ENCODE measurements at regions not wholly inside any gene's neighbourhood (a gene's known extent, or its start where the extent isn't known, plus 50 kb on each side); places are given as distances from the start of the nearest gene placed in this dataset.
A peak's percentile ranks its signal among the peaks of the same experiment; 100 is the strongest.
"Not testable (repeated sequence)": the region's sequence is repeated elsewhere in the genome, so short reads cannot be mapped to it uniquely, and the experiment has no call there.

DNA sequence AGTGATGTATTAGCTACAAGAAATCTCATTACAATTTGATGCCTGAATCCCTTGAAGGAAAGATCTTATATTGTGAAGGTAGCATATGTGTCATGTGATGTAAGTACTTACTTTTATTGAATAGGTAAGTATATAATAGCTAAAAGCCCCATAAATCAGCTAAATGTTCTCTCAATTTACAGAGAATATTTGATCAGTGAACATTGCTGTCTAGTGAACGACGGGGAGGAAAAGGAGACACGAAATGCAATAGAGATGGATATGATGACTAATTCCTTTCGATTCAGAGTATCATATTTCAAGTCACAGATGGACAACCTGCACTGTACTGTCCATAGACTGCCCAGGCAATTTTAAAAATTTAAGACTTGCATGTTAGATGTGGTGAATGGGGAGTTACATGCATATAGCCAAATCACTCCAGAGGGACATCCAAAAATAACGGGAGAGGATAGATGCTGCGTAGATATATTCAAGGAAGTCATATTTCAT is 462.1 kb upstream of the CDIN1 start:
- DNase-seq = no peak

DNA sequence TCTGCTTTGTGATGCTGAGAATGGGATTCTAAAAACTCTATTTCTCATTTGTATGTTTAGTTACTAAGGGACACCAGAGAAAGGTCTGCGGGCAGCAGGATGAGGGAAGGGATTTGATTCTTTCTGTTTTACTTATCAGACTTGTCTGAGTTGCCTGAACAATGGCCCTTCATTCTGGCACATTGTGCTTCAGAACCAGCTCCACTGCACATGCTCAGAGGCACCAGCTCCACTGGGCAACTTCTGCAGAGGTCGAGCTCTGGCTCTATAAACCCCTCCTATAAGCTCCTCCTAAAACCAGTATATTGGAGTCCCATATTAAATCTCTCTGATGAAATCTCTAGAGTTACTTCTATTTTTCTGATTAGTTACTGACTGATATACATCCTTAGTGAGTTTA is 453.2 kb upstream of the CDIN1 start:
- peak; percentile 3 to 10 for DNase-seq

DNA sequence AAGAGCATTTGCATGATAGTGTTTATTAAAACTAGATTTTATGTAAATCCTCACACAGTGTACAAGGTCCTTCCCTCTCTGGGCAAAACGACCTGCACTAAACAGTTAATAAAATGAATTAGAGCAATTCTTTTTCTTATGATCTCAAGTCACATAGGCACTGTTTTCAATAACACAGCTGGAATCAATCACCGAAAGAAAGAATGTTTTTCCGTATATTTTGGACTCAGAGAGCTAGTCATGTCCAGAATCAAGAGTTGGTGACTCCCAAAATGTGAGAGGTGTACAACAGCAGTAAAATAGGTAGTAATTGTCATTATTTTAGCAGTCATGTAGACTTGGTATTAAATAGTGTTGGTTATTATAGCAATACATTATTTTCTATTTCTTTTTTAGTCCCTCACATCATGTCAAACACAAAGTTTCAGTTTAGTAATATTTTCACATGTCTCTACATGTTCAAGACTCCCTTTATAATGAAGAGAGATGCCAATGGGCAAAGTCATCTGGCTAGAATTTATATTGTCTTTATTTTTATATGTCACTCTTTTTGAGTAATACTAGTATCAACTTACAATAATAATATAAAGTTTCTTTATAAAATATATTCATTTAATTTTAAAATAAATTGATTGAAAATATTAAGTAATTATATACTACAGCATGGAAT is 448.6 kb upstream of the CDIN1 start:
- no peak for DNase-seq

DNA sequence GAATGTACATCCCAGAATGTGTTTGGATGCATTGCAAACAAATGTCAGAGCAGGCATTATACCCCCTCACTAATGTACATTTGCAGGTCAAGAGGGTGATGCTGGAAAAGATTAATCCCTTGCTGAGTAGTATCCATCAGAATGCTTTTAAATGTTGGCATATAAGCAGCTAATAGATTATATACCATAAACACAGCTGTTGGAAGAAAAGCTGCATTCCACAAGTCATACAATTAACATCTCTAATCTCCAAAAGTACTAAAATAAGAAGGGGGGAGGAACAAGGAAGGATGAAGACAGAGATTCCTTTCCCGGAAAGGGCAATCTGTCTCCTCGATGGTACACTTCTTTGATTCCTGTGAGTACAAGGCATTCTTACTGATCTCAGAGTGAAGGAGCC is 445.7 kb upstream of the CDIN1 start:
- no peak for DNase-seq

DNA sequence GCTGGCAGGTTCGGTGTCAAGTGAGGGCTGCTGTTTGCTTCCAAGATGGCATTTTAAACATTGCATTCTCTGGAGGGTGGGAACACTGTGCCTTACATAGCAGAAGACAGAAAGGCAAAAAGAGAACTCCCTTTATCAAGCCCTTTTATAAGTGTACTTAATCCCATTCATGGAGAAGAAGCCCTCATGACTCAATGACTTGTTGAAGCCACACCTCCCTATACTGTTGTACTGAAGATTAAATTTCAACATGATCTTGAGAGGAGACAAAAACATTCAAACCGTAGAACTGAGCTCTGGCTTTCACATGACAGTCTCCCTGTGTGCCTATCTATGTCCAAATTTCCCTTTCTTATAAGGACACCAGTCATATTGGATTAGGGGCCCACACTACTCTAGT is 443.4 kb upstream of the CDIN1 start:
- no peak for DNase-seq

DNA sequence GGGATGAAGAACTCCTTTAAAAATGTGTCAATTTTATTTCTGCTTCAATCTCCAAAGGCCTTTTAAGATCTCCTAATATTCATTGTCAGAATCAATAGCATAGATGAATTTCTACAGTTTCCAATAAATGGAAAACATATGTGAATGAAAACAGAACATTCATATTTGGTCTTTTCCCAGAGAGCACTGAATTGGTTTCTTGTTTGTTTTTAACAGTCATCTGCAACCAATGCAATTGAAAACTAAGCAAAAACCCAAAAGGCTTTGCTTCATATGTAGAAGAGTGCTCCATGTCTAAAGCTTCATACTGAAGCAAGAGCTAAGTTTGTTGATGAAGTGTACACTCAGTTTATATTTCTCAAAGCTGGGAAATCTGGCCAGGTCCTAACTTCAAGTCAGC is 426.5 kb upstream of the CDIN1 start:
- no peak for DNase-seq

DNA sequence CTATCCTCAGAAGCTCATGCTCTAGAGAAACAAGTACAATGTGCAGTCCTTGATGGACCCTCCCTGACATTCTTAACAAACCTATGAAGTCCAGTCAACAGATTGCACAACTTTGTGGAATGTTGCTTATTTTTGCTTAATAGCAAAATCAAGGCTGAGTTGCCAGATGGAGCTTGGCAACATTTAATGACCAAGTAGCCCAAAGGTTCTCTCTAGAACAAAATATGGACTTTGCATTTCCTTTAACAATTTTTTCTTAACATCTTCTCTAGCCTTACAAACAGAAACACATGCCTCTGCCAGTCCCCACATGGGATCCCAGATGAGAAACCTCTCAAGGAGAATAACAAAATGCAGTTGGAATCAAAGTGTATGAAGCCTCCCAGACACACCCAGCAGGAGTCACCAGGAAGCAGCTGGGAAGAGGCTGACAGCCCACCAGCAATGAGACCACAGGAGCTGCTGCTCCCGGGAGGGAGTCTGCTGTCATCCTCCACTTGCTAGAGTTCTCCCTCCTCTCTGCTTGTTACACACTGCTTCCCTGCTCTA is 422.5 kb upstream of the CDIN1 start:
- DNase-seq = no peak

DNA sequence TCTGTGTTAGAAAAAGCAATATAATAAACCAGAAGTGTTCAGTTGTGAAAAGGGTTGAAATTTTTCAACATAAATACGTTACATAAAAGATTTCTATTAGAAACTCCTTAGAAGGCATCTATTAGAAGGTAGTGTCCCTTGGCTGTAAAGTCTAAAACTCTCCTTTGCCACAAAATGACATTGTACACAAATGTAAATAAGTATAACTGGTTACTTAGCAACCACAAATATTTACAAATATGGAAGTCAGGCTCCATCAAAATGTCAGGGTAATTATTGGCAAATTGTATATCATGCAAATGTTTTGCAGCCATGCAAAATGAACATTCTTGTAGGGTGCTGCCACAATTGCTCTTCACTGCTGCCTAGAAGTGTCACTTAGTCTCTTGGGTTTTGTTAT is 419.1 kb upstream of the CDIN1 start:
- DNase-seq = no peak

DNA sequence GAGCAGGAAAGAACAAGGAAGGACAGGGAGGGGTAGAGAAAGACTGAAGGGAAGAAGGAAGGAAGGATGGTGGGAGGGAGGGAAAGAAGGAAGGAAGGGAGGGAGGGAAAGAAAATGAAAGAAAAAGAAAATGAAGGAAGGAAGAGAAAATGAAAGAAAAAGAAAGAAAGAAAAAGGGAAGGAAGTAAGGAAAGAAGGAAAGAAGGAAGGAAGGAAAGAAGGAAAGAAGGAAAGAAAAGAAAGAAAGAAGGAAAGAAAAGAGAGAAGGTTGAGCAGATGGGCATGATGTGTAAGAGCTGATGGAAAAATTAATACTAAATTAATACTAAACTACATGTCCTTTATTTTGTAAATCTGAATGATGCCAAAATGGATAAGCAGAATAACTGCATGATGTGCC is 418.3 kb upstream of the CDIN1 start:
- DNase-seq = no peak

DNA sequence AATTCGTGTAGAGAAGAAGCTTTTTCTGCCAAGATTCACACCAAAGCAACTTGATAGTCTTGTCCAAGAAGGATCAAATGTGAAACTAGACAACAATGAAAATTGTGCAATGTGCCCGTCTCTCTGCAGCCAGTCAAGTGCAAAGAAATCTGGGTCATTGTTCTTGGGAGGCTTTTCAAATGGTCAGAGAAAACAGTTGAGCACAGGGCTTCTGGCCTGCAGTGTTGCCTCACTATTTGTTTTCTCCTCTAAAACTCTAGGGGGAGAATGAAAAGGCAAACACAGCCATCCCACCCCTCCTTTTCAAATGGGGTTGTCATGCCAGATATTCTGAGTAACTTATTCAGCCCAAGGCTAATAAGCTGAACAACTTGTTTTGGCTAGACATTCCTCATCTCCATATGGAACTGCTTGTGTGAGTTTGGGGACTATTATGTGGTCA is 417.6 kb upstream of the CDIN1 start:
- peak in 1 of 2 donors; percentile 42 for DNase-seq

DNA sequence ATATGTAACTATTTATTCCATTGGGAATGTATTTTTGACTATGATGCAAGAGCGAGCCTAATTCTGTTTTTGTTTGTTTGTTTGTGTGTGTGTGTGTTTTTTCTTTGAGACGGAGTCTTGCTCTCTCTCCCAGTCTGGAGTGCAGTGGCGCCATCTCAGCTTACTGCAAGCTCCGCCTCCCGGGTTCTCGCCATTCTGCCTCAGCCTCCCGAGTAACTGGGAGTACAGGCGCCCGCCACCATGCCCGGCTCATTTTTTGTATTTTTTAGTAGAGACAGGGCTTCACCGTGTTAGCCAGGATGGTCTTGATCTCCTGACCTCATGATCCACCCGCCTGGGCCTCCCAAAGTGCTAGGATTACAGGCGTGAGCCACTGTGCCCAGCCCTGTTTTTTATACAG is 415.4 kb upstream of the CDIN1 start:
- not testable (repeated sequence) for DNase-seq

DNA sequence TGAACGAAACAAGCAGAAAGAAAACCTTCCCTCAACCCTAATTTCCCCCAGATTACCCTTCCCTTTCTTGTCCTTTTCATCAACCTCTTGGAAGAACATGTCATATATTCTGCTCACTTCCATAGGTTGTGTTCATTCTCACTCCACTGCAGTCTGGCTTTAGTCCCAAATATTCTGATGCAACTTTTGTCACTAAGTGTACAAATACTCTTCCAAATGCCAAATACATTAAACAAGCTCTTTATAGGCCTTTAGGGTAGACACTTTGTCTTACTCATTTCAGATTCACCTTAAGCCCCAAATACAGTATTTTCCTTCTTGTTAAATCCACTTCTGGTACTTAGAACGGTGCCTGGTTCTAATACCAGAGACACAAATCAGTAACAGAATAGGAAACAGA is 406.5 kb upstream of the CDIN1 start:
- DNase-seq = no peak

DNA sequence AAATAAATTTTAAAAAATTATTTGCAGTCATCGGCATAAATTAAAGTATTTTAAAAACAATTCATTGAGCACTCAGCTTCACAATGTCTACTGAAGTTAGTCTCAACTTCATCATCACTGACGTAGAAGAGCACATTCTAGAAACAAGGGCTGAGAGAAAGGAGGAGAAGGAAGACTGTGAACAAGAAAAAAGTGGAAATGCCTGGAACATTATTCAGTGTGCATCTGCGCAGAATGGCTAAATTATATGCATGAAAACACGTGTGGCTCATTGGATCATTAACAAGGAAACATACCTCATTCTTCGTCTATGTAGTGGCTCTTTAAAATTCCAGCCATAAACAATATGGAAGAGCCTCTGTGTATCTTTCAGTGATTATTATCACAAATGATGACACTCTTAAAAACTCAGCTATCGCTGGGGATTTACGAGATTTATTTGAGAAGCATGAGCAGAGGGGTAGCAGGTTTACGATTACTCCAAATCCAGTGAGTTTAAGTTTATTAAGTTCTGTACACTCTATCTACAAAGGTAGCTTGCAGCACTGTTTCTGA is 404.2 kb upstream of the CDIN1 start:
- DNase-seq = no peak

DNA sequence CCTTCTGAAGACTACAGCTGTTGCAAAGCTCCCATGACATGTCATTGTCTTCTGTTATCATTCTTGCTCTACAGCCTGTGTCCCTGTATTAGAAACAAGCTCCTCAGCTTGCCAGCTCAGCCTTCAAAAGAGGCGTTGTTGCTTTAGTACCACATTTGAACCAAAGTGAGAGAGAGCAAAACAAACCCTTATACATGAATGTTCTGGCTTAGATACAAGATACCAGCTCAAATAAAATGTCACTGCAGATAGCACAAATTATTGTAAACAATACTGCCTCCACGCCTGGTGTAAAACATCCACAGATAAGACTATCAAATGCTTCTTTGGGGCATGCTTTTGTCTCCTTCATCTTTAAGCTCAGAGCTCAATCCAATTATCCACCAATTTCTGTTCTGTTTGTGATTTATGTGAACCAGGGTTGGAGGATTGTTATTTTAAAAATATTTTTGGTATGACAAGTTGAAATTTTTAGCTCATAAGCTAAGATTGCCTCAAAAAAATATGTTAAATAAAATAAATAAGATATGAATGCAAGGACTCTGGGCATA is 403.6 kb upstream of the CDIN1 start:
- peak; percentile 48 to 91 for DNase-seq

DNA sequence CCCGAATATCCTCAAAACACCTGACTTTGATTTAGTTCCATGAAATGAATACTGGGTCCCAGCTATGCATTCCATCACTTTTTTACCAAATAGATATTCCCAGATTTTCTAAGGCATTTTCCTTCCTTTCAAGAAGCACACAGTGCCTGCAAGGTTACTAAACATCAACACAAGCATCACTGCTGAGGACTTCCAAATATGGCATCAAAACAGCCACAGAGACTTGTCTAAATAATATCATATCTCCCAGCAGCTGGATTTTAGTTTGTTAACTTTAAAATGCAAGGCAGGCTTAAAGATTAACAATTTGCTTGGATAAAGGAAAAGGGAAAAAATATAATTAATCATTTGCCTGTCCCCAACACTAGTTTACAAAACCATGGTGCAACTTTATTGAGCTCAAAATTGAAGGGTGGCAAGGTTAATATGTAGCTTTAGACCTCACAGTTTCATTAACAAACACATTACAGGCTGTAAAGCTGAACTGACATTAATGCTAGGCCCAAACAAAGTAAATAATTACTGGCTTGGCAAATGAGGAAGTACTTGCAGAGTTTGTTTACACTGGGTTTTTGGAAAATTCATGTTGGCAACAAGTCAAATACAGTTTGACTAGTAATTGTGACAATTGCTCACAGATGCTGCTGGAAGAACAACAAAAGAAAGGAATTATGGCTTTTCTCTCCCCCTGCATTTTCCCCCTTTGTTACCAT is 401.7 kb upstream of the CDIN1 start:
- no peak for DNase-seq

DNA sequence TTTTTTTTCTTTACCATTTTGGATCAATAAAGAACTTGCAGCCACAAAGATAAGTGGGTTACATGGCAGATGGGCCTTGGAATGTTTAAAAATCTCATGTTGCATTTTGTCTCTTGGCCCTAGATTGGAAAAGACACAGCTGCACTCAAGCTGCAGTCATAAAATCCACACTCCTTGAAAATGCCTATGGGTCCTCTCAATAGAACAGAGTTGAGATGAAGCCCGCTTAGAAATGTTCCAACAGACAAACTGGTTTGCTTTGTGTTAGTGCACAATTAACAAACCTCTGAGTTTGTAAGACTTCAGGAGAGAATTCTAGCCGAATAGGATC is 401.2 kb upstream of the CDIN1 start:
- DNase-seq = no peak

DNA sequence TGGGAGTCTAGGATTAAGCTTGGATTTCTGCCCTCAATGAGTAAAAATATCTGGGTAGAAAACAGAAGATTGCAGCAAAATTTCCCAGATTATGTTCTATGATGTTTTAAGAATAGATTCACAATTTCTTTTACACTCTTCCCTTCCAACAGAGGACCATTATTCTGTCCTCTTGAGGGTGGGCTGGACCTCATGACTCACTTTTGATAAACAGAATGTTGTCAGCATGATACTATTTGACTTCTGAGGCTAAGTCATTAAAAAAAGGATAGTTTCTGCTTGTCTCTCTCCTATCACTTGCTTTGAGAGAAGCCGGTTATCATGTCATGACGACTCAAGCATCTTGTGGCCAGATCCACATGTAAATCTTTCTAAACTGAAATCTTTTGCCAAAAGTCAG is 396.2 kb upstream of the CDIN1 start:
- no peak for DNase-seq

DNA sequence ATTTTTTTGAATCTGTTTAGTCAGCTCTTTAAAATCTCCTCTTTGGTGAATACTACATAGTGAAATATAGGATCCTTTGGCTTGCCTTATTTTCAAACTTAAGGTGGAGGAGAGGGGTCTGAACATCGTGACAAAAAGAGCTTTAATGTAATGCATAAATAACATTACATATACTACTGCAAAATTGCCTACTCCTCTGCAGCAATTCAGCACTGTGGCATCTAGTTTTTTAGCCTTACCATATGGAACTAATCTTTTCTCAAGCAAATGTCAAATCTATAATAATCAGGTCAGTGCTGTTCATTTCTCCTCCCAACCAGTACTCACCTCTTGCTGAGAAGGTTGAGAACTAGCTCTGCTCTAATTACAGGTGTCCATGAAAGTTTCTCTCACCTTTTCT is 394.0 kb upstream of the CDIN1 start:
- no peak for DNase-seq

DNA sequence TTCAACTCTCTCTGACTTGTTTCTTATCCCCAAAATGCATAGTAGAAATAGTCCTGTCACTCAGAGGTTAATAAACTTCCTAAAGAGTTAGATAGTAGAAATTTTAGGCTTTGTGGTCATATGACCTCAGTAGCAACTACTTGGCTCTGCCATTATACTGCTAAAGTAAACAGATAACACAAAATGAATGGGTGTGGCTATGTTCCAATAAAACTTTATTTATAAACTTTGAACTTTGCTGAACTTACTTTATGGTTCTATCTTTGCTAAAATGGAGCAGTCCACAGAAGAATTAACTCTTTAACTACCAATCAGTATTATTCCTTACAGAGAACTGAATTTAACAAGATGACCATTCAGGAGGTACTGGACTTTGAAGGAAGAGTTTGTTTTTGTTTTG is 393.6 kb upstream of the CDIN1 start:
- DNase-seq = no peak

DNA sequence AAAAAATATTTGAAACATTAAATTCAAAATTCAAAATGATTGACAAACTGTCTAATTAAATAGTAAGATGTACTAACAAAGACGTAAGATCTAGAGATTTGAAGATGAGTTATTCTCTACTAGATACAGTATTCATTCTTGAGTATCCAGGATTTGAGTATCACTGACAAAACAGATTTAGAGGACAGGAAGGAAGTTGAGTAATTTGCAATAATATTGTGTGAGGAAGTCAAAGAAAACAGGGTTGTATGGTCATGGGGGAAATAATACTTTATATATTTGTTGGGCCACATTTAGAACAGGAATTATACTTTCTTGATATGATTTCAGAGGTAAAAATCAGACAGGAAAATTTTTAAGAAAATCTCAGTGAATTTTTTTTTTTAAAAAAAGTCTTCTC is 393.1 kb upstream of the CDIN1 start:
- DNase-seq = no peak

DNA sequence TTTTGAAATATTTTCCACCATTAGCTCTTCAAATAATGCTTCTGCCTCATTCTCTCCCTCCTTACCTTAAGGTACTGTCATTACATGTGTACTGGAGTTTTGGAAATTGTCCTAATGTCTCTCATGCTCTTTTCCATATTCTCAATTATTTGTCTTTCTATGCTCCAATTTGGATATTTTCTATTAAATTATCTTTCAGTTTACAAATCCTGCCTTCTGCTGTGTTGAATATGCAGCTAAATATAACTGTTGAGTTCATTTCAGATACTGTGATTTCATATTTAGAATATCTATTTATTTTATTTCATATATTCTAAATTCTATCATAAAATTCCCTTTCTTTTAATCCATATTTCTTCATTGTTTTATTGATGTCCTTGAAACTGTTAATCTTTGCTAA is 388.0 kb upstream of the CDIN1 start:
- no peak for DNase-seq

DNA sequence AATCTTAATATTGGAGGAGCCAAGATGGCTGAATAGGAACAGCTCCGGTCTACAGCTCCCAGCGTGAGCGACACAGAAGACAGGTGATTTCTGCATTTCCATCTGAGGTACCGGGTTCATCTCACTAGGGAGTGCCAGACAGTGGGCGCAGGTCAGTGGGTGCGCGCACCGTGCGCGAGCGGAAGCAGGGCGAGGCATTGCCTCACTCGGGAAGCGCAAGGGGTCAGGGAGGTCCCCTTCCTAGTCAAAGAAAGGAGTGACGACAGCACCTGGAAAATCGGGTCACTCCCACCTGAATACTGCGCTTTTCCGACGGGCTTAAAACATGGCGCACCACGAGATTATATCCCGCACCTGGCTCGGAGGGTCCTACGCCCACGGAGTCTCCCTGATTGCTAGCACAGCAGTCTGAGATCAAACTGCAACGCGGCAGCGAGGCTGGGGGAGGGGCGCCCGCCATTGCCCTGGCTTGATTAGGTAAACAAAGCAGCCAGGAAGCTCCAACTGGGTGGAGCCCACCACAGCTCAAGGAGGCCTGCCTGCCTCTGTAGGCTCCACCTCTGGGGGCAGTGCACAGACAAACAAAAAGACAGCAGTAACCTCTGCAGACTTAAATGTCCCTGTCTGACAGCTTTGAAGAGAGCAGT is 383.9 kb upstream of the CDIN1 start:
- DNase-seq = not testable (repeated sequence)

DNA sequence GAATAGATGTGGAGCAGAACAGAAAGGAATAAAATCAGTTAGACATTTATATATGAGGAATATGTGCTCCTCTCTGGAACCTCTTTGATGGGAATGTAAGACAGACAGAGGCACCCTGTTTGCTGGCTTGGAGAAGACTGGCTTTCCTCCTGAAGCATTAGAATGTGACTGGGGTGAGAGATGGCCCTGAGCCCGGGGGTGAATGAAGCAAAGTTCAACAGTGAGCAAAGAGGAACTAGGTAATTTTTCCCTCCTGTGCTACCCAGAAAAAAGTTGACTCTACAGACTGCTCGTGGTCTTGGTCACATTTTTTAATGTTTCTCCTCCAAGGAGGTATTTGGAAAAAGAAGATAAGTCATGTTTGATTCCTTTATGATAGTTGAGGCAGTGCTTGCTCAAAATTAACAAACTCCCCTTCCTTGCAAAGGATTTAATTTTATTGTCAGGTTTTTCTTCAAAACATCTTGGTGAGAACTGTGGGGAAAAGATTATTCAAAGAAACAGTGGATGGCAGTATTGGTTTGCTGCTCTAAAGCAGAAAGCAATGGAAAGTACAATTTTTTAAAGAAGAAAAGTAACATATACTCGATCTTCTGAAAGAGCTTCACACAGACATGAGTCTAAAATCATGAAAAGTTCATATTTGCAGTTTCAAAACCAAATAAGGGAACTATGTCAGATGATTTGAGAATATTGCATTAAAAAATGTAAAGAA is 370.4 kb upstream of the CDIN1 start:
- DNase-seq = no peak
